Osteocyte (in vitro differentiated cells): ENCODE measurements at regions not wholly inside any gene's neighbourhood (a gene's known extent, or its start where the extent isn't known, plus 50 kb on each side); places are given as distances from the start of the nearest gene placed in this dataset.

Experiments
- DNase-seq: peaks from one replicate; pipeline ENCODE4 v3.0.0; 2021; ENCODE audit warnings: mixed read lengths; ENCODE audit not compliant: unreplicated experiment; ENCODE audit errors: extremely low spot score
- H3K27ac Mint-ChIP-seq: one replicate; pipeline ENCODE4 v1.8.0; 2021; ENCODE audit warnings: mild to moderate bottlenecking, mixed read lengths; ENCODE audit not compliant: unreplicated experiment
- H3K27me3 Mint-ChIP-seq: one replicate; pipeline ENCODE4 v1.8.0; 2021; ENCODE audit warnings: mixed read lengths; ENCODE audit not compliant: unreplicated experiment
- H3K36me3 Mint-ChIP-seq: one replicate; pipeline ENCODE4 v1.8.0; 2021; ENCODE audit warnings: mixed read lengths; ENCODE audit not compliant: unreplicated experiment
- H3K4me1 Mint-ChIP-seq: one replicate; pipeline ENCODE4 v1.8.0; 2021; ENCODE audit warnings: mixed read lengths; ENCODE audit not compliant: unreplicated experiment
- H3K4me3 Mint-ChIP-seq: one replicate; pipeline ENCODE4 v1.8.0; 2021; ENCODE audit warnings: mild to moderate bottlenecking, moderate library complexity, mixed read lengths; ENCODE audit not compliant: unreplicated experiment
- H3K9me3 Mint-ChIP-seq: one replicate; pipeline ENCODE4 v1.8.0; 2021; ENCODE audit warnings: mixed read lengths; ENCODE audit not compliant: unreplicated experiment
- CTCF ChIP-seq: fragments of 200-600 bp; sonication (generic); IDR thresholded peaks from 2 replicates; pipeline ENCODE4 v1.5.0; 2021; ENCODE audit warnings: antibody characterized with exemption, mild to moderate bottlenecking, moderate library complexity

- DNase-seq, result no peak
- H3K27me3 Mint-ChIP-seq, result no peaks in the 10 kb centered on the region
- no peaks in the 10 kb centered on the region for H3K36me3 Mint-ChIP-seq
- no peak for TF ChIP-seq CTCF
- no peaks in the 10 kb centered on the region for H3K4me1 Mint-ChIP-seq
- no peak overlapping the region for H3K27ac Mint-ChIP-seq
- H3K9me3 Mint-ChIP-seq, result peaks cover 23% of the 10 kb centered on the region
- H3K4me3 Mint-ChIP-seq, result no peak overlapping the region
Measured at GRCh38 chr2:34950797-34951196, 1351.7 kb upstream of the FAM98A start.

- no peaks in the 10 kb centered on the region for H3K27me3 Mint-ChIP-seq
- H3K4me3 Mint-ChIP-seq, result no peak overlapping the region
- H3K9me3 Mint-ChIP-seq, result peaks cover 23% of the 10 kb centered on the region
- H3K27ac Mint-ChIP-seq, result no peak overlapping the region
- DNase-seq, result no peak
- no peaks in the 10 kb centered on the region for H3K4me1 Mint-ChIP-seq
- no peaks in the 10 kb centered on the region for H3K36me3 Mint-ChIP-seq
- TF ChIP-seq CTCF, result no peak
Measured at GRCh38 chr2:34949316-34949715, 1350.2 kb upstream of the FAM98A start.

GRCh38 chr2:34936089-34936488, 1337.0 kb upstream of the FAM98A start:
- Mint-ChIP-seq H3K4me1 (no peaks in the 10 kb centered on the region), H3K27me3 (no peaks in the 10 kb centered on the region), H3K36me3 (no peaks in the 10 kb centered on the region), H3K9me3 (no peaks in the 10 kb centered on the region), H3K4me3 (no peak overlapping the region), H3K27ac (no peak overlapping the region)
- no peak for TF ChIP-seq CTCF
- DNase-seq, result no peak

GRCh38 chr2:34912084-34912483, 1313.0 kb upstream of the FAM98A start:
- H3K9me3 Mint-ChIP-seq, result peaks cover 5% of the 10 kb centered on the region
- no peak for DNase-seq
- TF ChIP-seq CTCF, result no peak

DNA sequence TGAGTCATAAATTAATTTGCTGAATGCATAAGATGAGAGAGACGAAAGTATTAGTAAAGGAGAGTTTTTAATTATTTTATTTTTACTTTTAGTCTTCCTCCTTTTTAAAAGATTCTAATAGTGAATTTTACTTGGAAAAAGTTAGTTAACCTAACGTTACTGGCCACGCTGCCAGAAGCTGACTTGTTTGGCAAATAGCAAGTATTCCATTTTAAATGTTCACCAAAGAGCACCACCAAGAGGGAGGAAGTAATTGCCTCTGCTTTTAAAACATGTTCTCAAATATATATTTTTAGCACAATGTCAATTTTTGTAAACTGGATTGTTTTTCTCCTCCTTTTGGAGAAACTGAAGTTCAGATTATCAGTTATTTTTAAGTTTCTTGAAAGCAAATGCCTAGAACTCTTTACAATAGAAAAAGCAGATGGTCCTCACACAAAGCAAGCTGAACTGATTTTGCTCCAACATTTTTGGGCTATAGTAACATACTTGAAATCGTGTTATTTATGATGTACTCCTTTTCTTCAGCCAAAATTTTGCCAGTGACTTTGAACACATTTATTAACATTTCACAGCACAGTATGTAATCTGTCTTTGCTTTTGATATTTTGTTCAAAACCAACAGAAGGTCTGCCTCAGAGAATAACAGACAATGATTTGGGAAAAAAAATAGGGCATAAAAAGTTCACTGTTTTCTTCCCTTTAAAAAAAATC, 1311.0 kb upstream of the FAM98A start:
- Mint-ChIP-seq H3K36me3 (no peaks in the 10 kb centered on the region), H3K27ac (no peak overlapping the region), H3K27me3 (no peaks in the 10 kb centered on the region), H3K4me1 (no peaks in the 10 kb centered on the region), H3K9me3 (peaks cover 5% of the 10 kb centered on the region), H3K4me3 (no peak overlapping the region)
- no peak for TF ChIP-seq CTCF
- no peak for DNase-seq

More at GRCh38 chr2:34912084-34912483, 1313.0 kb upstream of the FAM98A start:
- no peaks in the 10 kb centered on the region for H3K36me3 Mint-ChIP-seq
- H3K4me3 Mint-ChIP-seq, result no peak overlapping the region
- no peaks in the 10 kb centered on the region for H3K4me1 Mint-ChIP-seq
- H3K27me3 Mint-ChIP-seq, result no peaks in the 10 kb centered on the region
- no peak overlapping the region for H3K27ac Mint-ChIP-seq
